H1 (cell line): ENCODE measurements at regions not wholly inside any gene's neighbourhood (a gene's known extent, or its start where the extent isn't known, plus 50 kb on each side); places are given as distances from the start of the nearest gene placed in this dataset.

ENCODE experiments used
- CTCF ChIA-PET: fragments of 300-600 bp; sonication (Branson Sonifier 250); formaldehyde crosslinking; loops from one replicate; lab custom pipeline; 2021; ENCODE audit not compliant: partially characterized antibody; lab: Charles Lee
- POLR2A ChIA-PET: fragments of 300-600 bp; sonication (Branson Sonifier 250); formaldehyde crosslinking; loops from one replicate; lab custom pipeline; 2021; ENCODE audit warnings: inconsistent platforms; ENCODE audit not compliant: partially characterized antibody; lab: Charles Lee
- DNase-seq, 2 experiments: peaks; one replicate each; pipeline versions ENCODE4 v3.0.0 to v3.0.0-alpha.2; 2010 to 2022; ENCODE audit warnings: low spot score in 2 of 2, low read depth in 1 of 2, mixed read lengths in 1 of 2
- FAIRE-seq: peaks from 2 replicates; lab custom pipeline; 2011; peaks lifted over from hg19 to GRCh38; lab: Jason Lieb, UNC
- H2AFZ ChIP-seq: 2 replicates; pipeline ENCODE4 v1.8.1; 2012; ENCODE audit warnings: low read length, inconsistent platforms
- H2AK5ac ChIP-seq: 2 replicates; pipeline ENCODE4 v1.6.1; 2013; ENCODE audit warnings: low read depth, low read length
- H2BK120ac ChIP-seq: replicated peaks from 2 replicates; pipeline ENCODE3; 2013; ENCODE audit warnings: low read depth, low read length, inconsistent platforms
- H2BK12ac ChIP-seq: 2 replicates; pipeline ENCODE4 v1.6.1; 2013; ENCODE audit warnings: low read depth, low read length
- H2BK15ac ChIP-seq: 2 replicates; pipeline ENCODE4 v1.6.1; 2013; ENCODE audit warnings: low read length
- H2BK20ac ChIP-seq: 2 replicates; pipeline ENCODE4 v1.6.1; 2013; ENCODE audit warnings: low read length
- H2BK5ac ChIP-seq: 2 replicates; pipeline ENCODE4 v1.6.1; 2013; ENCODE audit warnings: low read depth, low read length
- H3K14ac ChIP-seq: 2 replicates; pipeline ENCODE4 v1.6.1; 2013; ENCODE audit warnings: inconsistent platforms; ENCODE audit not compliant: insufficient read length
- H3K18ac ChIP-seq: 2 replicates; pipeline ENCODE4 v1.6.1; 2013; ENCODE audit warnings: low read length; ENCODE audit errors: extremely low read depth
- H3K23ac ChIP-seq: 2 replicates; pipeline ENCODE4 v1.6.1; 2013; ENCODE audit warnings: inconsistent platforms; ENCODE audit not compliant: insufficient read length
- H3K23me2 ChIP-seq: 2 replicates; pipeline ENCODE4 v1.6.1; 2013; ENCODE audit warnings: low read depth, low read length
- H3K27ac ChIP-seq: 2 replicates; pipeline ENCODE4 v1.6.1; 2011; ENCODE audit warnings: low read depth, low read length, inconsistent platforms
- H3K27me3 ChIP-seq, 4 experiments: replicated peaks in 1 of 4; 1 replicate in 1 of 4; 2 replicates in 3 of 4; pipeline versions ENCODE4 v1.6.1 to v1.8.1; 2011 to 2013; ENCODE audit warnings: low read length in 3 of 4, mild to moderate bottlenecking in 3 of 4, inconsistent platforms in 2 of 4, mixed read lengths in 2 of 4, moderate library complexity in 1 of 4; ENCODE audit not compliant: control insufficient read depth in 3 of 4, insufficient read depth in 3 of 4; ENCODE audit errors: extremely low read depth in 1 of 4
- H3K36me3 ChIP-seq, 4 experiments: 2 replicates each; pipeline versions ENCODE4 v1.6.1 to v1.8.1; 2011 to 2013; ENCODE audit warnings: mild to moderate bottlenecking in 4 of 4, low read length in 3 of 4, moderate library complexity in 2 of 4, control low read depth in 1 of 4, inconsistent platforms in 1 of 4; ENCODE audit not compliant: insufficient read depth in 4 of 4, control insufficient read depth in 2 of 4
- H3K4ac ChIP-seq: replicated peaks from 2 replicates; pipeline ENCODE3; 2013; ENCODE audit warnings: low read length, low read depth, mixed read lengths, inconsistent platforms; ENCODE audit not compliant: insufficient read length
- H3K4me1 ChIP-seq, 4 experiments: replicated peaks in 1 of 4; 1 replicate in 1 of 4; 2 replicates in 3 of 4; pipeline versions ENCODE4 v1.6.1 to v1.8.1; 2011 to 2013; ENCODE audit warnings: low read length in 3 of 4, inconsistent platforms in 2 of 4, mixed read lengths in 1 of 4; ENCODE audit not compliant: insufficient read depth in 4 of 4, control insufficient read depth in 3 of 4
- H3K4me2 ChIP-seq, 2 experiments: 2 replicates each; pipeline versions ENCODE4 v1.6.1 to v1.8.1; 2011 to 2013; ENCODE audit warnings: low read depth in 2 of 2, low read length in 2 of 2, control low read depth in 1 of 2, inconsistent platforms in 1 of 2, mild to moderate bottlenecking in 1 of 2; ENCODE audit not compliant: insufficient read depth in 1 of 2
- H3K4me3 ChIP-seq, 4 experiments: fragments of 200-600, 300-600 bp in 1 of 4; sonication (generic), shearing (Covaris generic), sonication (Bioruptor Twin) in 1 of 4; 2 replicates each; pipeline versions ENCODE4 v1.5.1 to v1.8.1; 2011 to 2016; ENCODE audit warnings: low read length in 4 of 4, low read depth in 3 of 4, control low read depth in 2 of 4, inconsistent platforms in 2 of 4, mild to moderate bottlenecking in 2 of 4, mixed read lengths in 1 of 4, moderate library complexity in 1 of 4; ENCODE audit not compliant: insufficient read depth in 2 of 4; ENCODE audit errors: extremely low read depth in 1 of 4
- H3K56ac ChIP-seq: replicated peaks from 2 replicates; pipeline ENCODE3; 2013; ENCODE audit warnings: low read depth, mild to moderate bottlenecking, mixed read lengths, low read length, inconsistent platforms; ENCODE audit not compliant: insufficient read length
- H3K79me1 ChIP-seq: 2 replicates; pipeline ENCODE4 v1.6.1; 2013; ENCODE audit warnings: low read depth, low read length, control low read depth
- H3K79me2 ChIP-seq, 2 experiments: 2 replicates each; pipeline versions ENCODE4 v1.6.1 to v1.8.1; 2012 to 2013; ENCODE audit warnings: low read length in 2 of 2, mild to moderate bottlenecking in 2 of 2, inconsistent platforms in 1 of 2; ENCODE audit not compliant: insufficient read depth in 2 of 2, control insufficient read depth in 1 of 2
- H3K9ac ChIP-seq, 4 experiments: replicated peaks in 1 of 4; 1 replicate in 1 of 4; 2 replicates in 3 of 4; pipeline versions ENCODE4 v1.6.1 to v1.8.1; 2011 to 2013; ENCODE audit warnings: low read depth in 3 of 4, low read length in 3 of 4, control low read depth in 2 of 4, mild to moderate bottlenecking in 2 of 4, moderate library complexity in 2 of 4, inconsistent platforms in 1 of 4; ENCODE audit errors: extremely low read depth in 1 of 4
- H3K9me3 ChIP-seq, 2 experiments: 2 replicates each; pipeline versions ENCODE4 v1.6.1 to v1.8.1; 2012 to 2013; ENCODE audit warnings: mild to moderate bottlenecking in 2 of 2, moderate library complexity in 2 of 2, control low read depth in 1 of 2, inconsistent platforms in 1 of 2, low read depth in 1 of 2, low read length in 1 of 2, mixed read lengths in 1 of 2; ENCODE audit not compliant: insufficient read depth in 2 of 2
- H4K20me1 ChIP-seq, 2 experiments: replicated peaks in 1 of 2; 2 replicates each; pipeline versions ENCODE3 to v1.8.1; 2011 to 2013; ENCODE audit warnings: inconsistent platforms in 2 of 2, low read length in 2 of 2, mild to moderate bottlenecking in 1 of 2; ENCODE audit not compliant: insufficient read depth in 2 of 2, control insufficient read depth in 1 of 2
- H4K5ac ChIP-seq: 2 replicates; pipeline ENCODE4 v1.6.1; 2013; ENCODE audit warnings: low read length, low read depth, mixed read lengths, inconsistent platforms; ENCODE audit not compliant: insufficient read length
- H4K8ac ChIP-seq: 2 replicates; pipeline ENCODE4 v1.8.0; 2013; ENCODE audit warnings: mild to moderate bottlenecking, moderate library complexity, low read length, inconsistent platforms; ENCODE audit not compliant: insufficient read depth; ENCODE audit errors: extremely low read depth
- H4K91ac ChIP-seq: replicated peaks from 2 replicates; pipeline ENCODE3; 2013; ENCODE audit warnings: low read length, mixed read lengths, inconsistent platforms; ENCODE audit not compliant: insufficient read length
- GABPA ChIP-seq: IDR thresholded peaks from 2 replicates; pipeline ENCODE4 v1.6.1; 2011; ENCODE audit warnings: mild to moderate bottlenecking, low read length, moderate library complexity, borderline replicate concordance; ENCODE audit not compliant: insufficient read depth
- GTF2F1 ChIP-seq: IDR thresholded peaks from 2 replicates; pipeline ENCODE4 v1.6.1; 2012; ENCODE audit warnings: low read depth, low read length, improper control_type of control experiment, borderline replicate concordance
- SIRT6 ChIP-seq: IDR thresholded peaks from one replicate; pipeline ENCODE4 v1.7.1; 2012; ENCODE audit warnings: low read length, inconsistent platforms
- WGBS, 2 experiments: shearing (Covaris generic) in 1 of 2; methylation state at CpG; one replicate each; pipeline versions ENCODE4 v1.1.6 to v1.1.7; 2013 to 2015; ENCODE audit warnings: low lambda C conversion rate in 2 of 2, mixed read lengths in 2 of 2, inconsistent platforms in 1 of 2, low coverage in 1 of 2, missing lambda C conversion rate in 1 of 2; ENCODE audit not compliant: insufficient replicate concordance in 2 of 2, insufficient coverage in 1 of 2, insufficient read length in 1 of 2; ENCODE audit errors: extremely low coverage in 1 of 2, missing lambda C conversion rate in 1 of 2; 5-methylcytosine and 5-hydroxymethylcytosine counted together

DNA sequence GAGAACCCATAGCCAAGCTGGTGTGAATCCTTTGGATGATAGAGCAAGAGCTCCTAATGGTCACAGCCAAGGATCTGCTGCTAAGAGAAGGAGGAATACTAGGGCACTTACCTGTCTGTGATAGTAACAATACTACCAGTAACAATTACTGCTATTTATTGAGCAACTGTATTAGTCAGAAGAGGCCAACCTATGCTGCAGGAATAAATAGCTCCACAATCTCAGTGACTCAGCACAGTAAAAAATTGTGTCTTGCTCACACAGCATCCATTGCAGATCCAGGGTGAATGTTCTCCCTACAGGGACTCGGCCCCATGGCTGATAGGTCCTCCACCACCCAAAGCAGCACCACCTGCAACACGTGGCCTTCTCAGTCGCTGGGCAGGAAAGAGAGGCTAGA is 257.6 kb upstream of the ZMIZ1 start:
- Histone ChIP-seq H2BK120ac (no peak overlapping the region), H2BK20ac (no peak overlapping the region), H3K23me2 (no peaks in the 10 kb centered on the region), H3K9ac (no peak overlapping the region), H3K4ac (no peak overlapping the region), H3K27ac (no peak overlapping the region), H3K27me3 (no peaks in the 10 kb centered on the region), H3K36me3 (no peaks in the 10 kb centered on the region), H3K4me2 (no peak overlapping the region), H3K56ac (no peak overlapping the region), H4K8ac (no peak overlapping the region), H4K20me1 (peaks cover 0 to 1% of the 10 kb centered on the region in 2 experiments), H3K79me2 (no peaks in the 10 kb centered on the region), H4K5ac (no peak overlapping the region), H3K4me3 (no peak overlapping the region), H2BK12ac (no peak overlapping the region), H3K18ac (no peak overlapping the region), H2AFZ (no peak overlapping the region), H2AK5ac (no peak overlapping the region), H3K14ac (no peak overlapping the region), H4K91ac (no peak overlapping the region), H2BK15ac (no peak overlapping the region), H3K79me1 (no peaks in the 10 kb centered on the region), H3K23ac (no peak overlapping the region), H2BK5ac (no peak overlapping the region), H3K4me1 (no peaks in the 10 kb centered on the region), H3K9me3 (no peaks in the 10 kb centered on the region)
- no peak for FAIRE-seq
- no peak for DNase-seq
- WGBS, 2 experiments: 81% methylated on average over 3 of the region's 3 CpGs; no CpG with 5 or more reads in 1 of the 2 experiments
- POLR2A ChIA-PET: no interaction called here
- no peak for TF ChIP-seq GTF2F1
- no peak for TF ChIP-seq GABPA
- no peak for TF ChIP-seq SIRT6
- CTCF ChIA-PET: interaction anchor here (0.6 to 1.7 kb wide), 4 partner anchors 10 to 384 kb away, joined by 3 to 5 read pairs (median 3); no protein-coding TSS in a partner anchor
